HG02623 (cell line): ENCODE measurements at regions not wholly inside any gene's neighbourhood (a gene's known extent, or its start where the extent isn't known, plus 50 kb on each side); places are given as distances from the start of the nearest gene placed in this dataset.
"Not testable (repeated sequence)": the region's sequence is repeated elsewhere in the genome, so short reads cannot be mapped to it uniquely, and the experiment has no call there.

Experiments
- ATAC-seq: cut with Tn5 transposase; IDR thresholded peaks from one replicate; pipeline ENCODE4 v1.9.1; 2021; ENCODE audit warnings: moderate library complexity; ENCODE audit not compliant: unreplicated experiment

DNA sequence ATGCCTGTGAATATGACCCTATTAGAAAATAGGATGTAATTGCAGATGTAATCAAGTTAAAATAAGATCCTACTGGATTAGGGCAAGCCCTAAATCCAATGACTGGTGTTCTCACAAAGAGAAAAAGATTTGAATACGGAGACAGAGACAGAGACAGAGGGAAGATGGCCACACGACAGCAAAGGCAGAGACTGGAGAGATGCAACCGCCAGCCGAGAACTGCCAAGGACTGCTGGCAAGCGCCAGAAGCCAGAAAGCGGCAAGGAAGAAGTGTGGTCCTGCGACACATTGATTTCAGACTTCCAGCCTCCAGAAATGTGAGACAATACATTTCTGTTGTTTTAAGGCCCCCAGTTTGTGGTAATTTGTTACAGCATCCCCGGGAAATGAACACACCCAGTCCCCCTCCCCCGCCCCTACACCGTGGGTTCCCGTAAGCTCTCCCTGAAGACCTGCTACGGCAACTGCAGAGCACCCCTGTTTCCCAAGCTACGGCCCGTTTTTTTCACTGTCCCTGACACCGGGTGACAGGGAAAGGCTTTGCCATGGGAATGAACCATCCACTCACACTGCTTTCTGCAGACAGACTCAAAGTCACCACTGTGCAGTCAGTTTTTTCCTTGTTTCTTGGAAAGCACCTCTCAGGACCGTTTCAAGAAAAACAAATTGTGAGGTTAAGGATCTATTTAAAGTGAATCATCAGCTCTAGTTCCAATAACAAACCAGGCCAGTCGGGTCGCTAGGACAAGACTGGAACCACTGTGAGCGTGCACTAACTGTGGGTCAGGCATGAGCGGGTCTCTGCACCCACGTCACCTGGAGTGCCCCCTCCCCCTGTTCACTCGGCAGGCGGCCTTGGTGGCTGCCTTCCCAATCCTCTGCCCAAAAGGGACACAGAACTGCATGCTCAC is 199.2 kb upstream of the IRF2BP2 start:
- not testable (repeated sequence) for ATAC-seq

DNA sequence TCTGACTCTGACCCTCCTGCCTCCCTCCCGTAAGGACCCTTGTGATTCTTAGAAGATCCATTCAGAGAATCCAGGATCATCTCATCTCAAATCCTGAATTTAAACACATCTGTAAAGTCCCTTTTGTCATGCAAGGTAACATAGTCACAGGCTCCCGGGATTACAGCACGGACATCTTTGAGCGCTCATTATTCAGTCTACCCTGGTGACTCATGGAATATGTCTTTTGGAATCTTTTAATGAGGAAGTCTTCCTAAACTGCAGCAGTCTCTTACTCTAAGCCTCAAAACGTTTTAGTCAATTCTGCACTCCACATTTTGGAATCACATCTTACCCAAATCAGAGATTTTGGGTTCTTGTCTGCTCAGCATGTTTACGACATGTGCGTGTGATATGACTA is 198.5 kb upstream of the IRF2BP2 start:
- not testable (repeated sequence) for ATAC-seq

DNA sequence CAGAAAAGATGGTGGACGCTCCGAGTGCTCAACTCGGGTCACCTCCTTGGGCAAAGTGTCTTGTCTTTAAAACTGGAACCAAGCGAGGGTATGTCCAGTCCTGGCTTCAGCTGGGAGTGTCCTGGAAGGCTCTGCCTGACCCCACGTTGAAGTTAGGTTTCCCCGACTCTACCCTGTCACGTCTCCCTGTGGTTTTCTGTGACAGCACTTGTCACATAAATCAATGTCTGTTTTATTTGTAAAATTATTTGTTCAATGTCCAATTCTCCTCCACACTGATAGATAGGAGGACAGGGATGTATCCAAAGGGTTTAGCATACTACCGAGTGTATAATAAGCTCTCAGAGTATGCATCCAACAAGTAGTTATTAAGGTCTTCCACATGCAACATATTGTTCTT is 197.7 kb upstream of the IRF2BP2 start:
- not testable (repeated sequence) for ATAC-seq

DNA sequence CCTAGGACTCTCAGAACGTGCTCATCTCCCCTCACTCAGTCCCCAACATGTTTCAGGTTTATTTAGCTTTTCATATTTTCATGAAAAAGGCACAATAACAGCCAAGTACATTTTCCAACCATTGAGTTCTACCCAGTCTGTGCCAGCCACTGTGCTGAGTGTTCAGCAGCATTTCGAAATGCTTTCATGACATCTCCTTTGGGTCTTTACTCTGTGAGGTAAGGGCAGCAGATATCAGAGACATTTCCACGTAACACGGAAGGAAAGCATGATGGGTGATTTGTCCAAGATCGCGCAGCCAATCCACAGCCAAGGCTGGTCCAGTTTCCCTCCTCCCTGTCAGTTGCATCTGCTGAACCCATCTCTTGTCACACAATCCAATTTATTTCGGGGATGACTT is 192.6 kb upstream of the IRF2BP2 start:
- ATAC-seq = not testable (repeated sequence)

DNA sequence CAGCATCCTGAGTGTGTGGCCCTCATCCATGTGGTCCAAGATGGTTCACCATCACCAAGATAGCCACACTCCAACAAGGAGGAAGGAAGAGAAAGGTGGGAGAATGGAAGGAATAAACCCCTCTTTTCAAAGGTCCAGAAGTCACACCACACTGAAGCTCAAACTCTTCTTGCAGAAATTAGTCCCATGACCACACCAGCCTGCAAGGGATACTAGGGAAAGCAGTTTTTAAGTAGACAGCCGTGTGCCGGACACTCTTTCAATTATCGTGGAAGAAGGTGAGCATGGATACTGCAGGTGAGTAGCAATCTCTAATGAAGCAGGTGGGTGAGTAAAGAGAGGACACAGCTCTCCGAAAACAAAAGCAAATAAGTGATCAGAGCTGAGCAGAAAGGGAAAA is 191.7 kb upstream of the IRF2BP2 start:
- not testable (repeated sequence) for ATAC-seq

DNA sequence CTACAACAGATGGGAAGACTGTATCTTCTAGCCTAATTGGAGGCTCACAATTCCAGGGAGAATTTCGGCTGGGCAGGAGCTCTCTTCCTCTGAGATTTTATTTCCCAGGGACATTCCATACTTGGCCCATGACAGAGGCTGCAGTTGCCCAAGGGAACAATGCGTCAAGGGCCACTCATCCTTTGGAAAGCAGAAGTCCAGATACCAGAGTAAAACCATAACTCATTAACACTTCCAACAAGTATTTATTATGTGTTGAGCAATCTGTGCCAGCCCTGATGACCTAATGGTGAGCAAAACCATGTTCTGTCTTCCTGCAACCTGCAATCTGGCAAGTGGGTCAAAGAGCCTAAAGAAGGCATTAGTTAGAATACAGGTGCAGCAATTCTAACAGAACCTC is 191.2 kb upstream of the IRF2BP2 start:
- ATAC-seq = not testable (repeated sequence)

DNA sequence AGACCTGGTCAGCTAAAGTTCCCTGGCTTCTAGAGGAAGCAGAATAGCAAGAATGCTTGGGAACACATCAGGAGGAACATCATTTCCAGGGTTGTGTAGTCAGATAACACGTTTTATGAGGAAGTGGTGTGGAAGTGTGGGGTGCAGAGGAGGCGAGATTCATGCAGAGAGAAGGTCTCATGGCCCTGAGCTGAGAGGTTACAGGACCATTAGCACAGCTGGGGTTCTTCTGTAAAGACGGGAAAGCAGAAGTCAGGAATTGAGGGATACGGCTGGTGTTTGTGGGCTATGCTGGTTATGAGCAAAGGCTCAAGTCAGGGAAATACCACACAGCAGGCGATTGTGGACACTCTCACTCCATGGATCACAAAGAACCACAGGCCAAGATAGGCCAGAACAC is 190.6 kb upstream of the IRF2BP2 start:
- not testable (repeated sequence) for ATAC-seq

DNA sequence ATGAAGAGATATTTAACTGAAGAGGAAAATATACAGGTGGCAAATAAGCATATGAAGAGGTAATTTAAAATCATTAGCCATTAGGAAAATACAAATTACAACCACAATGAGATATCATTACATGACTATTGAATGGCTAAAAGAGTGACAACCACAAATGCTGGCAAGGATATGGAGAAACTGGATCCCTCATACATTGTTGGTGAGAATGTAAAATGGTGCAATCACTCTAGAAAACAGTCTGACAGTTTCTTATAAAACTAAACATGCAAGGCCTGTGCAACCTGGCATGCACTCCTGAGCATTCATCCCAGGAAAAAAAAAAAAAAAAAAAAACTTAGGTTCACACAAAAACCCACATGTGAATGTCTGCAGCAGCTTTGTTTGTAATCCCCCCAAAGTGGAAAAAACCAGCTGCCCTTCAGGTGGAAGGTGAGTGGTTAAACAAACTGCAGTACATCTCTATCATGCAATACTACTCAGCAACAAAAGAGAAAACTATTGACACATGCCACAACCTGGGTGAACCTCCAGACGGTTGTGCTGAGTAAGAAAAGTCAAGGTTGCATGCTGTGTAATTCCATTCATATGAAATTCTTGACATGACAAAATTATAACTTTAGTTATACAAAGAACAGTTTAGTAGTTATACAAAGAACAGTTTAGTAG is 189.2 kb upstream of the IRF2BP2 start:
- ATAC-seq = not testable (repeated sequence)

DNA sequence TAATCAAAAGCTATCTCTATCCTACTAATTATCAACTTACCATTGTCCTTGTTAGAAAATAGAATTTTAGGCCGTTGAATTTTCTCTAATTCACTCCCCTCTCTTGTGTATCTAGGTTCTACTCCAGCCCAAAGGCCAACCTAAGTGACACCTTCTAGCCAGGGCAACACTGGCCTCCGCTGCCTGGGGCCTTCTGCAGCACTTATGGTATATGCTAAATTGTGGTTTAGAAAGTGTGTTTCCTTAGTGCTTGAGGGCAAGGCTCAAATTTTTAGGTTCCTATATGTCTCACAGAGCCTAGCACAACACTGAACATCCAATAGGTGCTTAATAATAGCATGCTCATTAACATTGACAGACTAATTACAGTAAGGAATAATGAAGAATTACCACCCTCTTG is 187.2 kb upstream of the IRF2BP2 start:
- ATAC-seq = not testable (repeated sequence)

DNA sequence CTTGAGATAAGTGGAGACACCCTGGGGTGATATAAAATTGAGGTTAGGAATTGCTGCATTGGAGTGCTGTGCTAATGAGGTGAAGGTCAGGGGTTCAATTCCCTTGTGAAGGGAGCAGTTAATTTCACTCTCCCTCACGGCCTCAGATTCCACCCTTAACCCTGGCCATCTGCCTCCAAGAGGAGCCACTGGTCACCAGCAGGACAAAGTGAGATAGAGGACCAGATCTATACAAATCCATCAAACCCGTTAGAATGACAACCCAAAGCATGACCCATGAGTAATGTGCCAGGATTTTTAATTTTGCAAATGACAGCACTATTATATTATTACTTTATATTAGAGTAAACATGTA is 186.4 kb upstream of the IRF2BP2 start:
- ATAC-seq = not testable (repeated sequence)

DNA sequence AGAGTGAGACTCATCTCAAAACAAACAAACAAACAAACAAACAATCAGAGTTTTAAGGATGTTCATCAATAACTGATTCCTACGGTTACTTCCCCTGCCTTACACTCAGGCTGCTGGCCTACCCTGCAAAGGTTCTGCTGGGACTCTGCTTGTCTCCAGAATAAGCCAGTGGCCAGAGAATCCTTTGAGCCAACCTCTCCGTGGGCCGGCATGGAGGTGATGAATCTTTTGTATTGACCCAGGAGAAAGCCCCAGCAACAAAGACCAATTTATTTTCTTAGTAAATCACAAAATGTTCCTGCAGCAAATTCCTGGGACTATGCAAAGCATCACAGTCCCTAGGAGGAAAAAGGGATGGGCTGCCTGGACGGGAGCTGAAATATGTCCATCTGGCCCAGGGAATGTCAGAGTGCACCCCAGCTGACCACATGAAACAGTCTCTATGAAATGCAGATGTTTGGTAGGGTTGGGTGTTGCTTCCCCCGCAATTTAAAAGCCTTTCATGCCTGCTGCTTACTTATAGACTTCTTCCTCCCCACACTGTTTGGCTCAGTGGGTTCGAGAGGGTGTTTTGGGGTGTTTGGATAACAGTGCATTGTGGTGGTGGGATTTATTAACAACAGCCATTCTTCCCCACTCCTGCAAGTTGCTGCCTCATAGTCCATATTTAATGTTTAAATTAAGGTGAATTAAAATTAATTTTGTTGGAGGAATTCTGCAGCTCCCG is 185.9 kb upstream of the IRF2BP2 start:
- ATAC-seq = not testable (repeated sequence)

DNA sequence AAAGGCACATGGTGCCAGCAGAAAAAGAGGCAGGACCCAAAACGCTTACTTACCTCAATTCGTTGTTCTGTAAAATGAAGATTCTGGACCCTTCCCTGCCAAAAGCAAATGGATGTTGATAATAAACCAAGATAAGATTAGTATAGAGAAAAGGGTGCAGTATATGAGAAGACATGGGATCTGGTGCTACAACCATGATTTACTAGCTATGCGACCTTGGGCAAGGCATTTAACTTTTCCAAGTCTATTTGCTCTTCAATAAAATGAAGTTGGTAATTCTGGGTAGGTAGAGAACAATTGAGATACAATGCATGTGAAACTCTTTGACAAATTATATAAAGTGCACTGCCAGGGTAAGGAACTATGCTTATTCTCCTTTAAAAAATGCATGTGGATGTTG is 185.0 kb upstream of the IRF2BP2 start:
- ATAC-seq = not testable (repeated sequence)

DNA sequence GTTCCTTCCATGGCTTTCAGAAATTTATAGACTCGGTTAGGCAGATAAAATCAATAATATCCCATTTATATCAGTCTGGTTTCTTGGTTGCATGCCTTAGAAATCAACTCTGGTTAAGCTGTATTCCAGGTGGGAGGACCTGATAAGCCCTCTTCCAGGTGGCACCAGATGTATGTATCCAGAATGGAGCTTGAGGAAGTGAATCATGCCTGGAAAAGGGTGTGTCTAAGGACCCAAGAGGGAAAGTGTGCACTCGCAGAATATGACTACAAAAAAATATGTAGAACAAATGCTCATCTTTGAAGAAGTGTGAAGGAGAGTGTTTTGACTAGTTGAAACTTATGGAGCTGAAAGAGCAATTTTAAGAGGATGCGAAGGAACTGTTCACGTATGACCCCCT is 184.5 kb upstream of the IRF2BP2 start:
- not testable (repeated sequence) for ATAC-seq

DNA sequence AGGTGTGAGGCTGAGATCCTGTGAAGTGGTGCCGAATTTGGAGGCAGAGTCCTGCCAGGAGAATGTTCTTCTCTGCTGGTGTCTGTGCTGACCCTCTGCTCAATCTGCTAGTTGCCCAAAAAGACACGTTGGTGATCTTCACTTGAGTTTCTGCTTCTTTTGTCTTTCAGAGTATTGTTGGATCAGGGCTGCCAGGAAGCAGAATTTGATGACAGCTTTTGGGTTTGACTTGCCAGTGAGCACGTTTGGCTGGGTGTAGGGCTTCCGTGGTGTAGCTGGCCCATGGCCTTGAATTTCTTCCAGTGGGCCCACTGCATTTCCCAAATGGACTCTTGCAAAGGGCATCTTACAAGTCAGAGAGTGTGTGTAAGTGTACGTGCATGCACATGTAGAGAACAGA is 183.9 kb upstream of the IRF2BP2 start:
- ATAC-seq = not testable (repeated sequence)

DNA sequence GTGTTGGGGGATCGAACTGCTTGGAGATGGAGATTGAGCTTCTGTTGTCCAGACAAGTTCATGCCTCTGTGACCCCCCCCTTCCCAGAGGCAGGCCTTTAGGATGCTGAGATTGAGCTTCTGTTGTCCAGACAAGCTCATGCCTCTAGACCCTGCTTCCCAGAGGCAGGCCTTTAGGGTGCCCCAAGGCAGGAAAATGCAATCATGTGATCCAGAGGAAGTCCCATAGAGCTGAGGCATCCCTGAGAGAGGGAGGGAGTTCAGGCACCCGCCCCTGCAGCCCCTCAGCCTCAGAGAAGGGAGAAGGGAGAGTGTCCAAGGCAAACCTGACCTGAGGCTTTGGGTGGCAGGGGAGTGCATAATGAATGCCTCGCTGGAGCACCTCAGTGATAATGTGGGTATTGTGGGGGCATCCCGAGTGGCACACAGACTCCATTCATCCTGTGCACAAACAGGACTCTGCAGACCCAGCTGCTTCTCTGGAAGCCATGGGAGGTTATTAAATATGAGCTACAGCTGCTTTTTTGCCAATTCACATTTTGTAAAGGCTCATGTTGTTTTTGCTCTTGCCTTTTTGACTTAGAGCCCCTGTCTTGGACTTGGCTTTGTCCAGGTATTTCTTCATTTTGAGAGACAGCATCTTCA is 182.4 kb upstream of the IRF2BP2 start:
- ATAC-seq = not testable (repeated sequence)

DNA sequence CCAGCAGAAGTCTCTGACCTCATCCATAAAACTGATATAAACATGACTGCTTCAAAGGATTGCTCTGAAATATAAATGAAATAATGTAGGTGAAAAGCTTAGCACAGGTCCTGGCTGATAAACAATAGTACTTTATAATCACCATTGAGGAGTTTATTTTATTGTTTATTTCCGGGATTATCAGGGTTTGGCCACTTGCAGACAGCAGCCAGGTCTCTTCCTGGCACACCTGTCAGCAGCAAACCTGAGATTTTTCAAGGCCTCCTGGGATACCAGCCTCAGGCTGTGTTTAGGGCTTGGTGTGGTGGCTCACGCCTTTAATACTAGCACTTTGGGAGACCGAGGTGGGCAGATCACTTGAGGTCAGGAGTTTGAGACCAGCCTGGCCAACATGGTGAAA is 181.6 kb upstream of the IRF2BP2 start:
- not testable (repeated sequence) for ATAC-seq

DNA sequence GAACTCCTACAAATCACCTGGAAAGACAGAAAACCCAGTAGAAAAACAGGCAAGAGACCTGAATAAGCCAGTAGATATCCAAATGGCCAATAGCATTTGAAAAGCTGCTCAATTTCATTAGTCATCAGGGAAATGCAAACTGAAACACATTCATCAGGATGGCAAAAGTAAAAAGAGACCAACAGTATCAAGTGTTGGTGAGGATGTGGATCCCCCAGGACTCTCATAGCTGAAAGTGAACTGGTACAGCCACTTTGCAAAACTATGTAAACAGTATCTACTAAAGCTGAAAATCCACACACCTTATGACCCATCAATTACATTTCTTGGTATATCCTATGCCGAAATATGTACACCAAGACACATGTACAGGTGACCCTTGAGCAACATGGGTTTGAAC is 180.4 kb upstream of the IRF2BP2 start:
- ATAC-seq = not testable (repeated sequence)

DNA sequence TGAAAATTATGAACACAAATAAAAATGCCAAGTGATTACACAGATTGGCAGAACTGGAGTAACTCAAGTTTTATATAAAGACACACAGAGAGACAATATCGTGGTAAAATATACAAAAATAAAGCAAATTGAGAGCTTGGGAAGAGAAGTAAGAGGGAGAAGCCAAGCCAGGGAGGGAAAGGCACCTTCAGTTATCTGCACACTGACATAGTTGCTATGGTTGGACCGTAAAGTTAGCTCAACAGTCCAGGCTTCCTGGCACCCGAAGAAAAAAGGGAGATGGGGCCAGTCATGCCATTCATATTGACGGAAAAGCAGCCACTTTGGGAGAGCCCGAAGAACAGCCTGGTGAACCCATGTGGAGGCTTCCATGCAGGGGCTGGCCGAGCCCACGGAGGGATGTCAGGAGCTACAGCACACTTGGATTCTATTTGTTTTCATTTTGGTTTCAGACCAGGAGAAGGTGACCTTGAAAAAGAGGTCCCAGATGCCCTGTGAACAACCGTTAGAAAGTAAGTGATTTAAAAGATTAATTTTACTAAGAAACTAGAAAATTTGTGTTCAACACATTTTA is 177.1 kb upstream of the IRF2BP2 start:
- not testable (repeated sequence) for ATAC-seq

DNA sequence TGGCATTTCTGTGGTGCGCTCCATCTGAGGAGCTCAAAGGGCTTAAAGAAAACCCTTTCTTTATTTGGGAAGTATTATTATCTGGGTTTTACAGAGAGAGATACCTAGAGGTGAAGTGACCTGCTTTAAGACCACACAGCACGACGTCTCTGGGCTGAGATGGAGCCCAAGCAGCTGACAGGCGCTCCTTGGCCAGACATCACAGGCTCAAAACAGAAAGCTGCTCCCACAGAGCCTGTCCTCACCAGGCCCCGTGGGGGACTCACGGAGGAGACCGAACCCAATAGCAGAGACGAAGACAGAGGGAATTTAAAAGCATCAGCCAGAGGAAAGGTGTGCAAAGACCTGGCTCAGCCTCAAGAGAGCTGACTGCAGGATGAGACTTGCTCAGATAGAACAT is 175.9 kb upstream of the IRF2BP2 start:
- ATAC-seq = not testable (repeated sequence)

DNA sequence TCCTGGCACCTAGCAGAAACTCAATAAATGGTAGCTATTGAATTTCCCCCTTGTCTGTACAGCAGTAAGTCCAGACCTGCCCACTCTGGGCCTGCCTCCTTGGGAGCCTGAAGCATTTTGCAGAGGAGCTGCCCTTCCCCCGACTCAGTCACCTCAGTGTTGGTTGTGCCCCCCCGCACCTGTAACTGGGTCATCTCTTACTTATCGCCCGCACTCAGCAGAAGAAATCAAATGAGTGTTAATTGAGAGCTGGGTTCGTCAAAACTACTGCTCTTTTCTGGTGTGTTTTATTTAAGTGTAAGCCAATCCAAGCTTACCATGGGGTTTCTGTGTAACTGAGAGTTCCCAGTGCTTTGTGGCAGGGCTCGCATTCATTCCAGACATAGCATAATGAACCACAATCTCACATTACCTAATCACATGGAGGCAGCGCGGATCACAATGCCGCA is 175.5 kb upstream of the IRF2BP2 start:
- not testable (repeated sequence) for ATAC-seq
